ENCODE measurements at regions not wholly inside any gene's neighbourhood (a gene's known extent, or its start where the extent isn't known, plus 50 kb on each side); places are given as distances from the start of the nearest gene placed in this dataset.

DNA sequence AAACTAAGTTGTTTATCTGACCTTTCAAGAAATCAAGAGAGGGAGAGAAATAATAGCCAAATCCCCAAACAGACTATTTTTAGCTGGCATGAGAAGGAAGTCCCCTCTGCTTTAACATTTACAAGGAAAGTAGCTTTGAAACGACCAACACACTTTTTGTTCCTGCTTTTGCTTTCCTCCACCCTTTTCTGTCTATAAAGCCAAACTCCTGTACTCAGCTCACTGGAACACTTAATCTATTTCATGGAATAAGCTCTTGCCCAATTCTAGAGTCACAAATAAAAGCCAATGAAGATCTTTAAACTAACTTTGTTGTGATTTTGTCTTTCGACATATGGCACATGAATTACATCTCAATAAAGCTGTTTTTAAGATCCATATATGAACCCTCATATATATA, 86.8 kb upstream of the CCDC71L start:
- H3K27ac ChIP-seq (ENCODE audit: low read depth in 1 of 2, low read length in 2 of 2) = no peak overlapping the region
- no peaks in the 10 kb centered on the region for H4K20me1 ChIP-seq (ENCODE audit: insufficient read depth, low read length)
- Mint-ChIP-seq H3K9me3 (peaks cover 0 to 2% (median 0%) of the 10 kb centered on the region in 7 donors), H3K36me3 (no peaks in the 10 kb centered on the region), H3K27ac (no peak overlapping the region), H3K4me1 (peaks cover 10% of the 10 kb centered on the region), H3K27me3 (ENCODE audit: low read depth in 3 of 3) (peaks cover 0 to 1% (median 0%) of the 10 kb centered on the region in 3 donors), H3K4me3 (no peak overlapping the region)
- H3K79me2 ChIP-seq (ENCODE audit: insufficient read depth, low read length) = no peaks in the 10 kb centered on the region
- no peaks in the 10 kb centered on the region for H3K27me3 ChIP-seq (ENCODE audit: control insufficient read depth in 2 of 2, insufficient read depth in 2 of 2, low read length in 2 of 2)
- 0% methylated on average over 1 of the region's 2 CpGs for WGBS (ENCODE audit: insufficient coverage)
- no peak overlapping the region for H3K4me3 ChIP-seq (replicated peaks in 1 of 3; ENCODE audit: low read depth in 2 of 3, low read length in 3 of 3)
- TF ChIP-seq, protein P1, sequence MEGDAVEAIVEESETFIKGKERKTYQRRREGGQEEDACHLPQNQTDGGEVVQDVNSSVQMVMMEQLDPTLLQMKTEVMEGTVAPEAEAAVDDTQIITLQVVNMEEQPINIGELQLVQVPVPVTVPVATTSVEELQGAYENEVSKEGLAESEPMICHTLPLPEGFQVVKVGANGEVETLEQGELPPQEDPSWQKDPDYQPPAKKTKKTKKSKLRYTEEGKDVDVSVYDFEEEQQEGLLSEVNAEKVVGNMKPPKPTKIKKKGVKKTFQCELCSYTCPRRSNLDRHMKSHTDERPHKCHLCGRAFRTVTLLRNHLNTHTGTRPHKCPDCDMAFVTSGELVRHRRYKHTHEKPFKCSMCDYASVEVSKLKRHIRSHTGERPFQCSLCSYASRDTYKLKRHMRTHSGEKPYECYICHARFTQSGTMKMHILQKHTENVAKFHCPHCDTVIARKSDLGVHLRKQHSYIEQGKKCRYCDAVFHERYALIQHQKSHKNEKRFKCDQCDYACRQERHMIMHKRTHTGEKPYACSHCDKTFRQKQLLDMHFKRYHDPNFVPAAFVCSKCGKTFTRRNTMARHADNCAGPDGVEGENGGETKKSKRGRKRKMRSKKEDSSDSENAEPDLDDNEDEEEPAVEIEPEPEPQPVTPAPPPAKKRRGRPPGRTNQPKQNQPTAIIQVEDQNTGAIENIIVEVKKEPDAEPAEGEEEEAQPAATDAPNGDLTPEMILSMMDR (IDR thresholded peaks at IDR 0.05) = no peak
- H3K9me3 ChIP-seq (replicated peaks in 1 of 2; ENCODE audit: control insufficient read depth in 1 of 2, insufficient read depth in 1 of 2, low read length in 2 of 2) = no peaks in the 10 kb centered on the region
- H3K36me3 ChIP-seq (replicated peaks in 1 of 2; ENCODE audit: control insufficient read depth in 1 of 2, insufficient read depth in 2 of 2, low read length in 2 of 2) = no peaks in the 10 kb centered on the region
- no peak overlapping the region for H2AFZ ChIP-seq (ENCODE audit: insufficient read depth, low read depth, low read length, poor library complexity, severe bottlenecking)
- H3K4me1 ChIP-seq (ENCODE audit: control insufficient read depth in 1 of 2, insufficient read depth in 2 of 2, low read length in 2 of 2) = peaks cover 7 to 8% of the 10 kb centered on the region in 2 donors
- intact Hi-C loops (cut with micrococcal nuclease) = no loop called here
- DNase-seq = no peak
- H3K4me2 ChIP-seq (replicated peaks; ENCODE audit: extremely low read depth, low read length, poor library complexity, severe bottlenecking) = no peak overlapping the region
- no peak overlapping the region for H3K9ac ChIP-seq (ENCODE audit: insufficient read depth, low read length, poor library complexity, severe bottlenecking)

DNA sequence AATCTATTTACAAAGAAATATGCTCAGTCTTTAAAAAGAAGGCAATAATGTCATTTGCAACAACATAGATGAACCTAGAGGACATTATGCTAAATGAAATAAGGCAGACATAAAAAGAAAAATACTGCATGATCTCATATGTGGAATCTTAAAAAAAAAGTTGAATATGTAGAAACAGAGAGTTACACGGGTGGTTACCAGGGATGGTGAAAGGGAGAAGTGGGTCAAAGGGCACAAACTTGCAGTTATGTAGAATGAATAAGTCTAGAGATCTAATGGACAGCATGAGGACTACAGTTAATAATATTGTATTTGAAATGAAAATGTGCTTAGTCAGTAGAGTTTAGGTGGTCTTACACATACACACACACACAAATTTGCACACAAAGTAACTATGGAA, 88.2 kb upstream of the CCDC71L start:
- DNase-seq = no peak
- no peaks in the 10 kb centered on the region for H3K36me3 ChIP-seq (replicated peaks in 1 of 2; ENCODE audit: control insufficient read depth in 1 of 2, insufficient read depth in 2 of 2, low read length in 2 of 2)
- H3K27me3 ChIP-seq (ENCODE audit: control insufficient read depth in 2 of 2, insufficient read depth in 2 of 2, low read length in 2 of 2) = no peaks in the 10 kb centered on the region
- intact Hi-C loops (cut with micrococcal nuclease) = no loop called here
- no peaks in the 10 kb centered on the region for H3K36me3 Mint-ChIP-seq
- no peak overlapping the region for H2AFZ ChIP-seq (ENCODE audit: insufficient read depth, low read depth, low read length, poor library complexity, severe bottlenecking)
- peaks cover 7 to 8% of the 10 kb centered on the region in 2 donors for H3K4me1 ChIP-seq (ENCODE audit: control insufficient read depth in 1 of 2, insufficient read depth in 2 of 2, low read length in 2 of 2)
- H3K4me1 Mint-ChIP-seq = peaks cover 10% of the 10 kb centered on the region
- no peak overlapping the region for H3K27ac ChIP-seq (ENCODE audit: low read depth in 1 of 2, low read length in 2 of 2)
- H3K79me2 ChIP-seq (ENCODE audit: insufficient read depth, low read length) = no peaks in the 10 kb centered on the region
- no peaks in the 10 kb centered on the region for H4K20me1 ChIP-seq (ENCODE audit: insufficient read depth, low read length)
- H3K4me3 ChIP-seq (replicated peaks in 1 of 3; ENCODE audit: low read depth in 2 of 3, low read length in 3 of 3) = no peak overlapping the region
- H3K9me3 ChIP-seq (replicated peaks in 1 of 2; ENCODE audit: control insufficient read depth in 1 of 2, insufficient read depth in 1 of 2, low read length in 2 of 2) = no peaks in the 10 kb centered on the region
- no peaks in the 10 kb centered on the region for H3K27me3 Mint-ChIP-seq (ENCODE audit: low read depth in 3 of 3)
- WGBS (ENCODE audit: insufficient coverage) = no CpG with 5 or more reads among the region's 1 CpG
- peaks cover 0 to 4% (median 0%) of the 10 kb centered on the region in 7 donors for H3K9me3 Mint-ChIP-seq
- TF ChIP-seq, protein P1 (IDR thresholded peaks at IDR 0.05) = no peak
- peak overlapping the region in 1 of 7 donors; percentile 6 for H3K27ac Mint-ChIP-seq
- no peak overlapping the region for H3K4me3 Mint-ChIP-seq
- no peak overlapping the region for H3K9ac ChIP-seq (ENCODE audit: insufficient read depth, low read length, poor library complexity, severe bottlenecking)
- H3K4me2 ChIP-seq (replicated peaks; ENCODE audit: extremely low read depth, low read length, poor library complexity, severe bottlenecking) = no peak overlapping the region
